NCI-H1092 treated with DMSO at 0.1 percent for 48 hours (cell line): ENCODE measurements at regions not wholly inside any gene's neighbourhood (a gene's known extent, or its start where the extent isn't known, plus 50 kb on each side); places are given as distances from the start of the nearest gene placed in this dataset.

Source experiments
- DNase-seq: peaks from one replicate; lab custom pipeline; 2025; lab: John Stamatoyannopoulos, UW

GRCh38 chr4:44961001-44961755 is 234.8 kb upstream of the GNPDA2 start:
- DNase-seq: no peak

- no peak for DNase-seq
Measured at GRCh38 chr4:44931720-44932119, 205.4 kb upstream of the GNPDA2 start.

GRCh38 chr4:44928785-44929184 is 202.4 kb upstream of the GNPDA2 start:
- no peak for DNase-seq

GRCh38 chr4:44927399-44928380 is 201.3 kb upstream of the GNPDA2 start:
- DNase-seq: peak; percentile 22

- no peak for DNase-seq
Measured at GRCh38 chr4:44916411-44916810, 190.1 kb upstream of the GNPDA2 start.

- DNase-seq: no peak
Measured at GRCh38 chr4:44914748-44915147, 188.4 kb upstream of the GNPDA2 start.

GRCh38 chr4:44914223-44914622 is 187.9 kb upstream of the GNPDA2 start:
- DNase-seq: no peak

GRCh38 chr4:44912980-44913379 is 186.6 kb upstream of the GNPDA2 start:
- no peak for DNase-seq

GRCh38 chr4:44908565-44908964 is 182.2 kb upstream of the GNPDA2 start:
- no peak for DNase-seq

GRCh38 chr4:44872246-44872645 is 145.9 kb upstream of the GNPDA2 start:
- DNase-seq: no peak

GRCh38 chr4:44871133-44871532 is 144.8 kb upstream of the GNPDA2 start:
- no peak for DNase-seq

- no peak for DNase-seq
Measured at GRCh38 chr4:44869985-44870384, 143.6 kb upstream of the GNPDA2 start.

GRCh38 chr4:44869222-44869882 is 143.0 kb upstream of the GNPDA2 start:
- DNase-seq: no peak

GRCh38 chr4:44861756-44862155 is 135.4 kb upstream of the GNPDA2 start:
- no peak for DNase-seq

GRCh38 chr4:44859477-44859876 is 133.1 kb upstream of the GNPDA2 start:
- DNase-seq: no peak

- peak; percentile 8 for DNase-seq
Measured at GRCh38 chr4:44848466-44848865, 122.1 kb upstream of the GNPDA2 start.

GRCh38 chr4:44845993-44846392 is 119.6 kb upstream of the GNPDA2 start:
- DNase-seq: no peak

GRCh38 chr4:44845309-44845708 is 119.0 kb upstream of the GNPDA2 start:
- DNase-seq: no peak

GRCh38 chr4:44842531-44842930 is 116.2 kb upstream of the GNPDA2 start:
- DNase-seq: no peak

- no peak for DNase-seq
Measured at GRCh38 chr4:44817930-44818329, 91.6 kb upstream of the GNPDA2 start.

- no peak for DNase-seq
Measured at GRCh38 chr4:44806071-44806470, 79.7 kb upstream of the GNPDA2 start.

GRCh38 chr4:44804301-44804700 is 77.9 kb upstream of the GNPDA2 start:
- no peak for DNase-seq

GRCh38 chr4:44801384-44801783 is 75.0 kb upstream of the GNPDA2 start:
- no peak for DNase-seq
